COLO668 (cell line): ENCODE measurements at regions not wholly inside any gene's neighbourhood (a gene's known extent, or its start where the extent isn't known, plus 50 kb on each side); places are given as distances from the start of the nearest gene placed in this dataset.
"Not testable (repeated sequence)": the region's sequence is repeated elsewhere in the genome, so short reads cannot be mapped to it uniquely, and the experiment has no call there.

Experiments used
- DNase-seq: peaks from one replicate; lab custom pipeline; 2025; ENCODE audit not compliant: unreplicated experiment; lab: John Stamatoyannopoulos, UW

DNA sequence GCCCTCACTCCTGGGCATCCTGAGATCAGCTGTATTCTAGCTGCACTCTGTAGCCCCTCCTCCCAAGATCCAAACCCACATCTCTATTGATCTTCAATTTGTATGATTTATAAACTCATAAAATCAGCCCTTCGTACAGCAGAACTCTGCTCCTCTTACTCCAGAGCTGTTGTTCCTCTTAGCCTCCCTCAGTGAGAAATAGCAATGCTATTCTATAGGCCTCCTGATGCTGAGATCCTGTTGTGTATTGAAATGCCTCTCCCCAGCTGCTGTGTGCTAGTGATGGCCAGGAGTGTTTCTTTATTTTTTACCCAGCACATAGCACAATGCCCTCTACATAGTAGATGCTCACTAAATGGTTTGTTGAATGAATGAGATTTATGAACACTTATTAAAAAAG, 320.5 kb upstream of the ADCY2 start:
- no peak for DNase-seq

DNA sequence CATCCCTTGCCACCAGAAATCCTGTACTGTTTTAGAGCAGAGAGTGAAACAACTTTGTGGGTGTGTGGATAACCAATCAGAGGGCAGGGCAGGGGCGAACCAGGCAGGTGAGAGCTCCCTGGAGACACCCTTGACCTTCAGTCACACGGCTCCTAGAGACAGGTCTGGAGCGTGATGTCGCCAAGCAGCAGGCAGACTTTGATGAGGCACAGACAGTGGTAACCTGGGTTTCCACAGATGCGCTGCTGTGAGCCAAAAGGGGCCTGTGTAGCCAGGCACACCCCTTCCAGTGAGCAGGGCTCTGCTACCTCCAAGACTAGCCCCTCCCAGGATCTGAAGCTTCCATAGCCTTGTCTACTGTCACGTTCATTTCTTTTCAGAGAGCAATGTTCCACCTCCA, 317.8 kb upstream of the ADCY2 start:
- DNase-seq, result no peak

DNA sequence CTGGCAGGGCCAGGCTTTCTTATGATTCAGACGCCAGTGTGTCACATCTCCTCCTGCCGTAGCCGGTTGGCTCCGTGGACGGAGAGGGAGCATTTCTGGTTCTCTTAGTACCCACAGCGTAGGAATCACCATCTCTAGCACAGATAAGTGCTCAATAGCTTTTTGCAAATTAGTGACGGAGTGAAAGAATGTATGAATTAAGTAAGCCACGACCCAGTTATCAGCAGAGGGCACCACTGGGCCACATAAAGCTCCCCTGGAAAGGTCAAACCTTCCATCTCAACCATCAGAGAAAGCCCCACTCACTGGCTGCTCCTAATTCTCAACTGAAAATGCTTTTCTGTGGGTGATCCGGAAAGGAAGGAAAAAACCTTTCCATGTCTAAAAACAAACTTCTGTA, 317.0 kb upstream of the ADCY2 start:
- DNase-seq, result peak; percentile 14

DNA sequence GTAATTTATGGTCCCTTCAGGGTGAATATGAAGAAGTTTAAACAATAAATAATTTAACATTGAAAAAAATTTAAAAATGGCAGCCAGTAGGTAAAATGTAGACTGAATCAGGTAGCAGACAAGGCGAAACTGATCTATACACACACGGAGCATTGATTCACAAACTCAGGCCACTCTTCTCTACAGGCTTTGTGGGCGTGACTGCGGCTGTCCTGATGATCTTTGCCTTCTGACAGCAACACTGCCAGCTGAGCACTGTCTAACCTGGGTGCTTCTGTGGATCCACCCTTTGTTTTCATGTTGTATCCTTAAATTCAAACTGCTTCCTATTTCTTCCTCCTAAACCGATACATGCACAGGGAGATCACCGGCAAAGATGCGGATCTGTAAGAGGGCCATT, 315.4 kb upstream of the ADCY2 start:
- DNase-seq, result no peak

DNA sequence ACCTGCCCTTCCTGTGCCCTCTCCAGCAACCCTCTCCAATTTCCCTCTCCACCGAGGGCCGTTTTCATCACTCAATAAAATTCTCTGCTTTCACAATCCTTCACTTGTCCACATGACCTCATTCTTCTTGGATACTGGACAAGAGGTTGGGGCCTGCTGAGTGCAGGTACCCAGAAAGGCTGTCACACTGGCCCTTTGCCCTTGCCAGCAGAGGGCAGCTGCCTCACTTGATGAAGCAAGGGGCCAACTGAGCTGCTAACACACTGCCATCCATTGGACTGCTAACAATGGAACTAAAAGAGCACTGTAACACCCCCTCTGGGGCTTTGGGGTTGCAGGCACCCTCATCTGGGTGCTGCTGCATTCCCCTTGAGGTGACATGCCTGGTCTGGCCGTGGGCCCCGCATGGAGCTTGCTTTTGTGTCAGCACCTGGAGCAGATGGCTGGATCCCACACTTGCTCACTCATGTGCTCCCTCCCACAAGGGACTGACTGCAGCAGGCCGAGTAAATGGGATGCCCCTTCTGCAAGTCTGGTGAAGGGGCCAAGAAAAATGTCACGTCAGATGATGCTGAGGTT, 308.1 kb upstream of the ADCY2 start:
- no peak for DNase-seq

DNA sequence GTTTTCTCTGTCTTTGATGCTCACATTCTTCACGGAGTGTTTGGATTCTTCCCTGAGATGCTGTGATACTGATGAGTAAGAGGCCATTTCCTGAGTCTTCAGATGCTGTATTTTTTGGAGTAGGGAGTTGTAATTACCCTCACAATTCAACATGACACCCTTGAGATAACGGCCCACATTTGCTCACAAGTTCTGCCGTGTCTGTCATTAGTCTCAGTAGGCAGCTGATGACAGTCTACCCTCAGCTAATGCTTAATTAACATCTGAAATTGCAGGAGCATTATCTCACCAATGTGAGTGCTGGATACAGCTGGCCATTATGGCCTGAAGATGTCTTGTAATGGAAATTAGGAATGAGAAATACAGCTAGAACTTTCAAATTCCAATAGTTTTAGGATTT, 307.1 kb upstream of the ADCY2 start:
- no peak for DNase-seq

DNA sequence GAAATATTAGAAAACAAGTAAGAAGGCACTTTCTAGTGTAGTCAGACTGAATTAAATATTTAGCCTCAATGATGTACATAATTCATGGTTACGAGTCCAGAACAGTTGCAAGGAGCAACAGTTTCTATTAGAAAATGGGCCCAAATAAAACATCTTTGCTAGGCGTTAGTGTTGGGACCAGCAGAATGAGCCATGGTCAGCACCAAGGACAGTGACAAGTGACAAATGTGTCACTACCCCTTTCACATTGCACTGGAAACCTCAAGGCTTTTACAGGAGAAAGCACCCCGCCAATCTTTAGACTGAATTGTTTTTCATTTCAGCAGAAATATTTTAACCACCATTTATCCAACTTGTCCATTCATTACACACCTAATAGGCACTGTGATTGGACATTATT, 301.3 kb upstream of the ADCY2 start:
- no peak for DNase-seq

DNA sequence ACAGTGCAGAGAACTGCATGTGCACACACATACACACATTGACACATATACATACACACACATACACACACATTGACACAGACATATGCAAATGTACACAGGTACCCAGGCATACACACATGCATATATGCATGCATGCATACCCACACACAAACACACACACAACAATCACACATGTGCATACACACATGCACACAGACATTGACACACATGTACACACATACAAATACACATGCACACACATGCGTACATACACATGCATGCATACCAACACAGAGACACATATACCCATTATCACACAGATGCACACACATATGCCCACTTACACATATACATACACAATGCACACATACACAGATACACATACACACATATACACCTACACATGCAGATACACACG, 299.6 kb upstream of the ADCY2 start:
- DNase-seq, result no peak

DNA sequence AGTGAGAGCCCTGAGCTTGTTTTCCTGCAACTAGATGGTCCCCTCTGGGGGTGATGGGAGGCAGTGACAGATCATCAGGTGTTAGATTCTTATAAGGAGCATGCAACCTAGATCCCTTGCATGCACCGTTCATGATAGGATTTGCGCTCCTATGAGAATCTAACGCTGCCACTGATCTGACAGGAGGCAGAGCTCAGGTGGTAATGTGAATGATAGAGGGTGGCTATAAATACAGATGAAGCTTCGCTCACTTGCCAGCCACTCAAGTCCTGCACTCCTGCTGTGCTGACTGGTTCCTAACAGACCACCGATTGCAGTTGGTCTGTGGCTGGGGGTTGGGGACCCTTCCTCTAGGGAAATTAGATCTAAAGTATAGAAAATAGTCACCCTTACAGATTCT, 290.6 kb upstream of the ADCY2 start:
- DNase-seq, result no peak

DNA sequence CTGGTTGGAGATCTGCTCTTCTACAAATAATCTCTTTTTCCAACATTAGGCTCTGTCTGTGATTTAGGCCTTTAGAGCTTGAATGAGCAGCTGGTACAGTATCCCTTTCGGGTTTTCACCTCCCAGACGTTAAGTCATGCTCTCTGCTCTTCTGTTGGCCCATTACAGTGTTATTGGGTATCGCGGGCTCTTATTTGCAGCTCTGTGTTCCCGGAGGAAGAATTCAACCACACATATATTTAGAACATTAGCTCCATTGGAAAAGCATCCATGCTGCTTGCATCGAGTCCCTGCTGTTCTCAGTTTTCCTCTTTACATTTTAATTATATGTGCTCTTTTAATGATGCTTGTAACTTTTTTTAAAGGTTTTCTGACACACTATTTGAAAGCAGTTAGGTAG, 278.0 kb upstream of the ADCY2 start:
- DNase-seq, result no peak

DNA sequence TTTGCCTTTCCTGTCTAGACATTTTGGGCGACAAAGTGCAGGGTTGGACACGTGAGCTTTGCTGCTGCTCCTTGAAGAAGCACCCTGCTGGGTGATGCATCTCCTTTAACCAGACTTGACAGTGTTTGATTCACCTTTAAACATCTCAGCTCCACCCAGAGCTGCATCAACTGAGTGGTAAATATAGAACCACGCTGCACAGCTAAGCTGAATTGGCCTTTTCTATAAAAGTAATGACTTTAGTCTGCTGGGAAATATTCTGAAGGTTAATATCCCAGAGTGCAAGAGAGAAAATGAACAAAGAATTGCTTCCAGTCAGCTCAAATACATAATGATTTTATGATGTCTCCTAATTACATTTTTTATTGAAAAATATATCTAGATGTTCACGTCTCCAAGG, 264.3 kb upstream of the ADCY2 start:
- no peak for DNase-seq

DNA sequence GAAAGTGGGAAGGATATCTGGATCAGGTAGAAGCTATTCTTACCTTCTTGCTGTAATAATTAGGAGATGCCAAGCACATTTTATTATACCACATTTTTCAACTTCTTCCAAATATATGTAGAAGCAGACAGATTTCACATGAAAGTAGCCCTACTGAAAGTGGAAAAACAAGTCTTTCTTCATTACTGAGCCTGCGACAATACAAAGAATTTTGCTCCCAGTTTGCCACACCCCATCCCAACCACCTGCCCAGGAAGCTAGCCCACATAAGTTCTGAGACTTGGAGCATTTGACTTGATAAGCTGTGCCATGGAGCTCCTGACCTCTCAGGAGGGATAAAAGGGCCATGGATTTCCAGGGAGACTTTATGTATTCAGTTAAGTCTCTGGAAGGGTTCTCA, 249.1 kb upstream of the ADCY2 start:
- DNase-seq, result no peak

DNA sequence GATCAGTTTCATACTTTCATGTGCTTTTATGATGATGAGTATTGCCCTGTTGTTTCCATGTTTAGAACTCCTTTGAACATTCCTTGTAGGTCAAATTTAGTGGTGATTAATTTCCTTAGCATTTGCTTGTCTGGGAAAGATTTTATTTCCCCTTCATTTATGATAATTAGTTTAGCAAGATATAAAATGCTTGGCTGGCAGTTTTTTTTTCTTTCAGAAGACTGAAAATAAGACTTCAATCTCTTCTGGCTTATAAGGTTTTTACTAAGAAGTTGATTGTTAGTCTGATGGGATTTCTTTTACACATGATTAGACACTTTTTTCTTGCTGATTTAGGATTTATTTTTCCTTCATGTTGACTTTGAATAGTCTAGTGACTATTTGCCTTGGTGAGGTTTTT, 238.9 kb upstream of the ADCY2 start:
- DNase-seq, result no peak

DNA sequence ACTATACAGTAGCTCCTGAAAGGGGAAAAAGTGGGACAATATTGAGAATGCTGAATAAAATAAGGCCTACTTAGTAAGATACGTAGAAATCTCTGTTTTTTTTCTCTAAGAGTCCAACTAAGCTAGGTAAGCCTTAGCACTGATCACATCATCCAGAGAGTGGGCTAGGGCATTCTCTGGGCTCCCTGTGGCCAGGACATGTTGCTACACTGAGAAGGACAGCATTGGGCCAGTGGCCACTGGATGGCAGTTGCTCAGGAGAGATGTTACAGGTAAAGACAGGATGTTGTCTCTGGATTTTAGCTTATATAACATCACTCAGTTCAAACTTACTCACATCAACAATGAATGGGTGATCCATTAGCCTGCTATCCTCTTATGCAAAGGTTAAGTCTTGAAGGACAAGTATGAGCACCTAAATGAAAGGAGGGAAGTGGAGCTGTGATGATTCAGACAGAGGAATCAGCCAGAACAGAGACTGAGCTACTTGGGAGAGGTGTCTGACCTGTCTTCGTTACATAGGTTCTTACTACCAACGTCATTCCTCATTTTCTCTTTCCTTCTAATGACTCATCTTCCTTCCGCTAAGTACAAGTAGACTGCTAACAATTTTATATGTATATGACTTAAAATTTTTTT, 226.6 kb upstream of the ADCY2 start:
- no peak for DNase-seq

DNA sequence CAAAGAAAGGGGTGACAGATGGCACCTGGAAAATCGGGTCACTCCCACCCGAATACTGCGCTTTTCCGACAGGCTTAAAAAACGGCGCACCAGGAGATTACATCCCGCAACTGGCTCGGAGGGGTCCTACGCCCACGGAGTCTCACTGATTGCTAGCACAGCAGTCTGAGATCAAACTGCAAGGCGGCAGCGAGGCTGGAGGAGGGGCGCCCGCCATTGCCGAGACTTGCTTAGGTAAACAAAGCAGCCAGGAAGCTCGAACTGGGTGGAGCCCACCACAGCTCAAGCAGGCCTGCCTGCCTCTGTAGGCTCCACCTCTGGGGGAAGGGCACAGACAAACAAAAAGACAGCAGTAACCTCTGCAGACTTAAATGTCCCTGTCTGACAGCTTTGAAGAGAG, 225.2 kb upstream of the ADCY2 start:
- DNase-seq, result not testable (repeated sequence)

DNA sequence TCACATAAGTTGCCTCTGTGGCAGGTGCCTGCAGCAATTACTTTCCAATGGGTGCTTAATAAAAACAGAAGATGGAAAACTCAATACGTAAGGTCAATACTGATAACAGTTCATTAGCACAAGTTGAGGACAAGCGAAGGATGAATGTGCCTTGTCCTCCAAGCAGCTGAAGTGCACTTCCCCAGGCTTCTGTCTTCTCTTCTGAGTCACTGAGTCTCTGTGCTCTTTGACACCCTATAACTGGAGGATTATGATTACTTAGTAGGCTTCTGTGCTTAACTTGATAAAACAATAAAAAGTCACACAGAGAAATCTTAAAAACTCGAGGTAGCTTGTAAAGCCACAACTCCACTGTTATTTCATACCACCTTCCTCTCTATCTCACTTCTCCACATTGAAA, 216.6 kb upstream of the ADCY2 start:
- DNase-seq, result no peak

DNA sequence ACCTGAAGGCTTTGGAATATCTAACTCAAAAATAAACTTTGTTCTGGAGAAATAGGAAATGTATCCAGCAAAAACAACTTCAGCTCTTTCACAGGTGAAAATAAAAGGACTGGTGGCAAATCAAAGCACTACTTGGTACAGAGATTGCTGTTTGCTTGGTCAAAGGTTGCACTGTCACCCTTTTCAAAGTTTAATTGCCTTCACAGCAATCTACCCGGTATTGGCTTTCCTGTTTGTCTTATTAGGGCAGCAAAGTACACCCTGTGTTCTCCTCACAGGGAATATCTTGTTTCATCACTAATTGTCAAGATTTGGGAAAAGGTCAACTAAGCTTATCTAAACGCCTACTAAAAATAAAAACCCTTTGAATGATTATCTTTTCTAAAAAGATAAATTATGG, 214.1 kb upstream of the ADCY2 start:
- no peak for DNase-seq

DNA sequence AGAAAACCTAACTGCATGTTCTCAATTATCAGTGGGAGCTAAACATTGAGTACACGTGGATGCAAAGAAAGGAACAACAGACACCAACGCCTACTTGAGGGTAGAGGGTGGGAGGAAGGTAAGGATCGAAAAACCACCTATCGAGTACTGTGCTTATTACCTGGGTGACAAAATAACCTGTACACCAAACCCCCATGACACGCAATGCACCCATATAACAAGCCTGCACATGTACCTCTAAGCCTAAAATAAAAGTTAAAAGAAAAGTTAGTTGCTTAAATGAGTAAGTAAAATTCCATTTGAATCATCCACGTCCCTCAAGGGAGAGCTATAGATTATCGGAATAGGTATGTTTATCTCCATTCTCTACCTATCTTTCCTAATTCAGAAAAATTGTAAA, 210.2 kb upstream of the ADCY2 start:
- no peak for DNase-seq

DNA sequence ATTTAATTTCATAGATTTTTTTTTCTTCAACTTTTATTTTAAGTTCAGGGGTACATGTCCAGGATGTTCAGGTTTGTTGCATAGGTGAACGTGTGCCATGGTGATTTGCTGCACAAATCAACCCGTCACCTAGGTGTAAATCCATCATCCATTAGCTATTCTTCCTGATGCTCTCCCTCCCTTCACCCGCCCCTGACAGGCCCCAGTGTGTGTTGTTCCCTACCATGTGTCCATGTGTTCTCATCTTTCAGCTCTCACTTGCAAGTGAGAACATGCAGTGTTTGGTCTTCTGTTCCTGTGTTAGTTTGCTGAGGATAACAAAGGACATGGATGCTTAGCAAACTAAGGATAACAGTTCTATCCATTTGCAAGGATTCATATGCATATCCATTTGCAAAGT, 209.1 kb upstream of the ADCY2 start:
- DNase-seq, result no peak

DNA sequence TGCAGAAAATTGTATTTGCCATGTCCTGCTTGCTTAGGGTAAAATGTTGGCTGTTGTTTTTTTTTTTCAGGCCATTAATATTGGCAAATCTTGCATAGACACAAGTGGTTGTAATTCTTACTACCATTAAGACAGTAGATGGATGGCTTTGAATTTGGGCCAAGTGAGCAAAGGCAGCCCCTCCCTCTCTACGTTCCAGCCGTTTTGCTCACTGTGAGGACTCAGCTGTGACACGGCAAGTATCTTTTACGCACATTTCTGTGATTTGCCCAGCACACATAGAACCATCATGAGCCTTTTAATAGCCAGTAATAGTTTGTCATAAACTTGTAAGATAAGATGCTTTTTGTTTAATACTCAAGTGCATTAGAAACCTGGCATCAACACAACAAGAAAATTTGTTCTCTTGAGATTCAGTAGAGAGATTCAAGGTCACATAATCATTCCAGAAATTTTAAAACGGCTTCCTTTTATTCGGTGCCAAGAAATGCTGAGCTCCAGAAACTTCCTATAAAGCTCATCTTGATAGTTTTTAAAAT, 205.2 kb upstream of the ADCY2 start:
- no peak for DNase-seq

DNA sequence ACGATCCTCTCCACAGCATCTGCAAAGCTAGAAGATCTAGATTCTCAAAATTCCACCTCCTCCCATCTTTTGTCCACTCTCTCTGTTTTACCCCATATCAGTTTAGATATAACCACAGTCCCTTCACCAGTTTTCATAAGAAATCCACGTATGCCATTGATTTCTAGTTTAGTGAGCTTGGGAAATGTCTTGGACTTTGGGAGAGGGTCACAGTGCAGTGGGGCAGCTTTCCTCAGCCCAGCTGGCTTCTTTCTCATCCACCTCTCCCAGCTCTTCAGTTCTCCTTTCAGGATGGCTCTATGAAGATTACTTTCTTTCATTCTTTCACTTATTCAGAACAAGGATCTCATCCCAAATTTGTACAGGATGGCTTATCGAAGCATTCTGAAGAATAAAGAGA, 203.9 kb upstream of the ADCY2 start:
- DNase-seq, result no peak

DNA sequence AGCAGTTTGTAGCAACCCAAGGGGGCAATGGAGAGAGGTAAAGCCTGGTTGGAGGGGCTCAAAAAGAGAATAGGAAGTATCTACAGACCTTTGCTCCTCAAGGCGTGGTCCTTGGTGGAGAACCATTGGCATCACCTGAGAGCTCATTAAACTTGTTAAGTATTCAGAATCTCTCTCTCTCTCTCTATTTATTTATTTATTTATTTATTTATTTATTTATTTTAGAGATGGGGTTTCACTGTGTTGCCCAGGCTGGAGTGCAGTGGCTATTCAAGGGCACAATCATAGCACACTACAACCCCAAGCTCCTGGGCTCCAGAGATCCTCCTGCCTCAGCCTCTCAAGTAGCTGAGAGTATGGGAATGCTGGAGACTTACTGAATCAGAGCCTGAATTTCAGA, 193.1 kb upstream of the ADCY2 start:
- DNase-seq, result no peak

DNA sequence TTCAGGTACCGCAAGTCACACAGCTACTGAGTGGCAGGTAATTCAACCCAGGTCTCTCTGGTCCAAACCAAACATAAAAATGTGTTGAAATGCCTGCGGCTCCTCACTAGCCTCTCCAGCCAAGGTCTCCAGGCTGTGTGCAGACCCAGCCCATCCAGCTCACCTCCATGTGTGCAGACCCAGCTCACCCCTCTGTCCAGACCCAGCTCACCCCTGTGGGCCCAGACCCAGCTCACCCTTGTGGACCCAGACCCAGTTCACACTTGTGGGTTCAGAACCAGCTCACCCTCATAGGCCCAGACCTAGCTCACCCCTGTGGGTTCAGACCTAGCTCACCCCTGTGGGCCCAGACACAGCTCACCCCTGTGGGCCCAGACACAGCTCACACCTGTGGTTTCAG, 188.0 kb upstream of the ADCY2 start:
- peak; percentile 13 for DNase-seq
